Coronary artery (tissue), 2 donors: ENCODE measurements at regions not wholly inside any gene's neighbourhood (a gene's known extent, or its start where the extent isn't known, plus 50 kb on each side); places are given as distances from the start of the nearest gene placed in this dataset.
A peak's percentile ranks its signal among the peaks of the same experiment; 100 is the strongest.
"Not testable (repeated sequence)": the region's sequence is repeated elsewhere in the genome, so short reads cannot be mapped to it uniquely, and the experiment has no call there.

Source experiments
- DNase-seq: peaks from one replicate; pipeline ENCODE4 v3.0.0-alpha.2; 2017; ENCODE audit warnings: low spot score
- H3K27ac ChIP-seq, 2 donors: fragments of 200-600 bp; sonication (generic); one replicate each; pipeline ENCODE4 v1.5.1; 2016 to 2019
- H3K4me3 ChIP-seq: fragments of 200-600 bp; sonication (generic); 2 replicates; pipeline ENCODE4 v1.5.1; 2016; ENCODE audit warnings: mild to moderate bottlenecking, moderate library complexity
- TF ChIP-seq, protein P1 (sequence below): fragments of 200-600 bp; sonication (generic); IDR thresholded peaks from one replicate; pipeline ENCODE4 v1.5.1; 2019; ENCODE audit warnings: antibody characterized with exemption

DNA sequence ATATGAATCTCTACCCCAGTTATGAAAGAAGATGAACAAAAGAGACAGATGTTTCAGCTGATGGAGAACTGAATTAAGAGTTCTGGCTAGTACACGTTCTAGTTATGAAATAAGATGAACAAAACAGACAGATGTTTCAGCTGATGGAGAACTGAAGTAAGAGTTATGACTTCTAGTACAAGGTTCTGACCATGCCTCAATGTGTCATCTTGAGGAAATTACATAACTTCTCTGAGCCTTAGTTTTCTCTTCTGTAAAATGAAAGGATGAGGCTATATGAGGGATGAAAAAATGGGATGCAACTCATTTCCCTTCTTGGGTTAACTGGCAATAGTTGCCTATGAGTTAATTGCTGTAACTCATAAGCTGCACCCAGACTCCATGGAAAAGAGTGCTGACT is 92.9 kb upstream of the WDR75 start:
- H3K4me3 ChIP-seq = no peak overlapping the region
- TF ChIP-seq, protein P1, sequence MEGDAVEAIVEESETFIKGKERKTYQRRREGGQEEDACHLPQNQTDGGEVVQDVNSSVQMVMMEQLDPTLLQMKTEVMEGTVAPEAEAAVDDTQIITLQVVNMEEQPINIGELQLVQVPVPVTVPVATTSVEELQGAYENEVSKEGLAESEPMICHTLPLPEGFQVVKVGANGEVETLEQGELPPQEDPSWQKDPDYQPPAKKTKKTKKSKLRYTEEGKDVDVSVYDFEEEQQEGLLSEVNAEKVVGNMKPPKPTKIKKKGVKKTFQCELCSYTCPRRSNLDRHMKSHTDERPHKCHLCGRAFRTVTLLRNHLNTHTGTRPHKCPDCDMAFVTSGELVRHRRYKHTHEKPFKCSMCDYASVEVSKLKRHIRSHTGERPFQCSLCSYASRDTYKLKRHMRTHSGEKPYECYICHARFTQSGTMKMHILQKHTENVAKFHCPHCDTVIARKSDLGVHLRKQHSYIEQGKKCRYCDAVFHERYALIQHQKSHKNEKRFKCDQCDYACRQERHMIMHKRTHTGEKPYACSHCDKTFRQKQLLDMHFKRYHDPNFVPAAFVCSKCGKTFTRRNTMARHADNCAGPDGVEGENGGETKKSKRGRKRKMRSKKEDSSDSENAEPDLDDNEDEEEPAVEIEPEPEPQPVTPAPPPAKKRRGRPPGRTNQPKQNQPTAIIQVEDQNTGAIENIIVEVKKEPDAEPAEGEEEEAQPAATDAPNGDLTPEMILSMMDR = no peak
- peak overlapping the region; percentile 77 to 78 for H3K27ac ChIP-seq
- no peak for DNase-seq

DNA sequence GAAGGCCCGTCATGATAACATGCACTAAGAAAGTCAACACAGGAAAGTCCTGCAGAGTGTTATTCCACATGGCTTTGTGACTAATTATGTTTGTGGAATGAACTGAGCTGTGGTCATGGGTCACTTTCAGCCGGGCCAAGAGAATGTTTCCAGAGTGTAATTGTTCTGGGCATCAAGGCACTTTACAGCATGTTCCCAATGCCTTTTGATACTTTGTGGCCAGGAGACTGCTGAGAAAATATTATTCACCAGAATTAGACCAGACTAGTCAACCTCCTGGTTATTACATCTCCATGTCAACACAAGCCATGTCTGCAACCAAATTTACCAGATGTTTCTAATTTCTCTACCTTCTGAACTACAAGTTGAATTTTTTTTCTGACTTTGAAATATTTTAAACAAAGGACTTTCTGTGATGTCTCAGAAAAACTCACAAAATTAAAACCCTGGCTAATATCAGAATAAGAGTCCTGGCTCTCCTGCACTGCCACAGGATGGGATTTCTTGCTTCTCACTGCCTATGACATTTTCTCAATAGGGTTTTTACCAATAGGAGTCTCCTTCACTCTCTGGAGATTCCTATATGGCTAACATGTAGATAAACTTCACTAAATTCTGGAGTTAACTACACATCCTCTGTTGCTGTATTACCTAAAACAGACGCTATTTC is 90.6 kb upstream of the WDR75 start:
- DNase-seq = peak; percentile 74
- H3K4me3 ChIP-seq = no peak overlapping the region
- peak overlapping the region; percentile 77 to 78 for H3K27ac ChIP-seq
- TF ChIP-seq, protein P1 = no peak

DNA sequence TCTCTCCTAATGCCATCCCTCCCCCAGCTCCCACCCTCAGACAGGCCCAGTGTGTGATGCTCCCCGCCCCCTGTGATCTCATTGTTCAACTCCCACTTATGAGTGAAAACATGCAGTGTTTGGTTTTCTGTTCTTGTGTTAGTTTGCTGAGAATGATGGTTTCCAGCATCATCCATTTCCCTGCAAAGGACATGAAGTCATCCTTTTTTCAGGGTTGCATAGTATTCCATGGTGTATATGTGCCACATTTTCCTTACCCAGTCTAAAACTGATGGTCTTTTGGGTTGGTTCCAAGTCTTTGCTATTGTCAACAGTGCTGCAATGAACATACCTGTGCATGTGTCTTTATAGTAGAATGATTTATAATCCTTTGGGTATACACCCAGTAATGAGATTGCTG is 89.3 kb upstream of the WDR75 start:
- DNase-seq, H3K4me3 ChIP-seq: not testable (repeated sequence)
- H3K27ac ChIP-seq = peak overlapping the region in 1 of 2 donors; percentile 42

DNA sequence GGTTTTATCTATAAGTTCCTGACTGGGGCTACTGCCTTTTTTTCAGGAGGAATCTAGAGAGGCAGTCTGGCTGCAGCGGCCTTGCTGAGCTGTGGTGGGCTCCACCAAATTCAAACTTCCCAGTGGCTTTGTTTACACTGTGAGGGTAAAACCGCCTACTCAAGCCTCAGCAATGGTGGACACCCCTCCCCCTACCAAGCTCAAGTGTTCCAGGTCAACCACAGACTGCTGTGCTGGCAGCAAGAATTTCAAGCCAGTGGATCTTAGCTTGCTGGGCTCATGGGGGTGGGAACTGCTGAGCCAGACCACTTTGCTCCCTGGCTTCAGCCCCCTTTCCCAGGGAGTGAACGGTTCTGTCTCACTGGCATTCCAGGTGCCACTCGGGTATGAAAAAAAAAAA is 83.9 kb upstream of the WDR75 start:
- H3K27ac ChIP-seq, H3K4me3 ChIP-seq, DNase-seq: not testable (repeated sequence)

DNA sequence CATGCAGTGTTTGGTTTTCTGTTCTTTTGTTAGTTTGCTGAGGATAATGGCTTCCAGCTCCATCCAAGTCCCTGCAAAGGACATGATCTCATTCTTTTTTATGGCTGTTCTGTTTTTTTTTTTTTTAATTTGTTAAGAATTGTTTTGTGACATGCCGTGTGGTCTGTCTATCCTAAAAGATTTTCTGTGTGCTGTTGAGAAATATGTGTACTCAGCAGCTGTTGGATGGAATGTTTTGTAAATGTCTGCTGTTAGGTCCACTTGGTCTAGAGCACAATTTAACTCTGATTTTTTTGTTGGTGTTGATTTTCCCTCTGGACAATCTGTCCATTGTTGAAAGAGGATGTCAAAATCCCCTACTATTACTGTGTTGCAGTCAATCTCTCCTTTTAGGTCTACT is 80.4 kb upstream of the WDR75 start:
- Histone ChIP-seq H3K27ac (no peak overlapping the region), H3K4me3 (no peak overlapping the region)
- TF ChIP-seq, protein P1 = no peak
- DNase-seq = no peak

DNA sequence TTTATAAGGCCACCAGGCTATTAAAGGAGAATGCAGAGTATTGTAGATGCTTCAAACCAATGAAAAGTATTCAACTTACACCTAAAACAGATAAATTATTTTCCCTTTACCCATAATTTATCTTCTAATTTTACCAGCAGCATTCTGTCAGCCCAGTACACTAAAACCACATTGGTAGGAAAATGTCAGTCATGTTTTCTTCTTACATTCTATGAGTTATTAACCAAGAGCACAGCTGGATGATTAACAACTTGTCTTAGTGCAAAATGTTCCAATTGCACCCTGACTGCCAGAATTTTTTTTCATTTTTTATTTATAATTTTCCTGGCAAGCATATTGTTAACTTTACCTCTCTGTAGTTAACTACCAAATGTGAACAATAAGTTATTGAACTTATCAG is 79.0 kb upstream of the WDR75 start:
- no peak for DNase-seq
- Histone ChIP-seq H3K4me3 (no peak overlapping the region), H3K27ac (no peak overlapping the region)
- TF ChIP-seq, protein P1 = no peak

DNA sequence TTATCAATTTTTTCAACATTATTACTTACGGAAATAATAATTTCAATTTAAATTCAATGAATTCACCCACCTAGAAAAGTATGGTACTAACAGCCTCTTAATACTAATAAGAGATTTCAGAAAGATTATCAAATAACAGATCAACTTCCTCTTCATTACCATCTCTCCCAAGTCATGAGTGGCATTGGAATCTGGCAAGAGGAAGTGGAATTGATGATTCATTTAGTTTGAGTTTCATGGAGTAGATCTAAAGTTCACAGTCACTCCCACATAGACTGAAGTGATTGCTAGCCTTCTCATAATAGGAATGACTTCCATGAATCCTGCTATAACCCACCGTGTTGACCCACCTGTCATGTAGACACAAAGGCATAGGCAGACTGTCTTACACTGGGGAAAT is 77.7 kb upstream of the WDR75 start:
- DNase-seq = no peak
- TF ChIP-seq, protein P1 = no peak
- H3K27ac ChIP-seq = no peak overlapping the region
- no peak overlapping the region for H3K4me3 ChIP-seq

DNA sequence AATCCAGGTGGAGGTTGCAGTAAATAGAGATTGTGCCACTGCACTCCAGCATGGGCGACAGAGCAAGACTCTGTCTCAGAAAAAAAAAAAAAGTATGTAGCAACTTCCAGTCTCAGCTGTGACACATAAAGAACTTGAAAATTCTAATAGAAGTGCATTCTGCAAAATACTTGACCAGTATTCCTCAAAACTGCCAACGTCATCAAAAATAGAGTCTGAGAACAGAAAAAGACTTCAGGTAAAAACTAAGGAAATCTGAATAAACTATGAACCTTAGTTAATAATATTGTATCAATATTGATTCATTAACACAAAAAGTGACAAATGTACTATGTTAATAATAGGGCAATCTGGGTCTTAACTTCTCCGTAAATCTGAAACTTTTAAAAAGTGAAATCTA is 76.7 kb upstream of the WDR75 start:
- H3K27ac ChIP-seq = no peak overlapping the region
- DNase-seq = no peak
- TF ChIP-seq, protein P1 = no peak
- H3K4me3 ChIP-seq = no peak overlapping the region
